Urothelium cell line (cell line): ENCODE measurements at regions not wholly inside any gene's neighbourhood (a gene's known extent, or its start where the extent isn't known, plus 50 kb on each side); places are given as distances from the start of the nearest gene placed in this dataset.
"Not testable (repeated sequence)": the region's sequence is repeated elsewhere in the genome, so short reads cannot be mapped to it uniquely, and the experiment has no call there.

Source experiments
- DNase-seq: peaks from one replicate; pipeline ENCODE4 v3.0.0; 2011; ENCODE audit warnings: low spot score, mixed read lengths
- FAIRE-seq: peaks from 2 replicates; lab custom pipeline; 2011; peaks lifted over from hg19 to GRCh38; lab: Jason Lieb, UNC

- FAIRE-seq, DNase-seq: not testable (repeated sequence)
Observed at GRCh38 chr4:19470001-19470400, 781.7 kb upstream of the SLIT2 start.

- DNase-seq (no peak), FAIRE-seq (no peak)
Observed at GRCh38 chr4:19462117-19462516, 789.6 kb upstream of the SLIT2 start.

GRCh38 chr4:19455850-19456602 is 795.7 kb upstream of the SLIT2 start:
- FAIRE-seq (no peak), DNase-seq (peak; percentile 18)

DNA sequence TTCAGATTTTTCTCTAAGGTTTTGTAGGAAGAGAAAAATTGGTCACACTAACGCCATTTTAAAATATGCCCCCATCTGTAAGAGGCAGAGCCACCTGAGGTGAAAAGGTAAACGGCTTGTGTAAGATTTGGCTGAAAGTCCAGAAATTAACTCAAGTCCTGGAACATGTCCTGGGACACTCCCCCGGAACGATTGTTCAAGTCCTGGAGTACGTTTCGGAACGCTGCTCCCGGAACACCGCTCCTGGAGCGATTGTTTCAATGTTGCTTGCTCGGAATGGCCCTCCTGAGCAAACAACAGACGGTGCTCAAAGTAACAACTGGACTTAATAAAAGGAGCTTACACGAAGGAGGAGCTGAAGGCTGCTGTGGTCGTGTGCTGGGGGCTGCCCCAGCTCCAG is 796.5 kb upstream of the SLIT2 start:
- FAIRE-seq (no peak), DNase-seq (peak; percentile 35)

DNA sequence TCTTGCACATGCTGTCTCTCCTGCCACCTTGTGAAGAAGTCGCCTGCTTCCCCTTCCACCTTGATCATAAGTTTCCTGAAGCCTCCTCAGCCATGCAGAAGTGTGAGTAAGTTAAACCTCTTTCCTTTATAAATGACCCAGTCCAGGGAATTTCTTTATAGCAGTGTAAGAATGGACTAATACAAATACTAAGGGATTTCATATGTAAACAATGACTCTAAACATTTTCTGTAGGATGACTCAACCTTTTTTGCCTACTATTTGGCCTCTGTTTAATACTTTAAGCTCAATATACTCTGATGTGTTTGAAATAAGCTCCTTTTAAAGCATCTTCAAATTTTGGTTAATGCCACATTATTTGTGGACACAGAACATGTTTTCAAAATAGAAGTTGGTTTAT is 813.5 kb upstream of the SLIT2 start:
- no peak for FAIRE-seq
- DNase-seq = no peak

DNA sequence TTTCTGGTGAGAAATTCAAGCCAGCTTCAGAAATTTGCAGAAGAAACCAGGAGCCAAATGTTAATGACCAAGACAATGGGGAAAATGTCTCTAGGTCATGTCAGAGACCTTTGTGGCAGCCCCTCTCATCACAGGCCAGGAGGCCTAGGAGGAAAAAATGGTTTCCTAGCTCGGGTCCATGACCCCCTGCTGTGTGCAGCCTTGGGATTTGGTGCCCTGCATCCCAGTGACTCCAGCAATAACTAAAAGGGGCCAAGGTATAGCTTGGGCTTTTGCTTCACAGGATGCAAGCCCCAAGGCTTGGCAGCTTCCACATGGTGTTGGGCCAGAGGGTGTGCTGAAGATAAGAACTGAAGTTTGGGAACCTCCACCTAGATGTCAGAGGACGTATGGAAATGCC is 814.7 kb upstream of the SLIT2 start:
- no peak for DNase-seq
- no peak for FAIRE-seq

- DNase-seq (no peak), FAIRE-seq (no peak)
Observed at GRCh38 chr4:19429684-19430083, 822.0 kb upstream of the SLIT2 start.

DNA sequence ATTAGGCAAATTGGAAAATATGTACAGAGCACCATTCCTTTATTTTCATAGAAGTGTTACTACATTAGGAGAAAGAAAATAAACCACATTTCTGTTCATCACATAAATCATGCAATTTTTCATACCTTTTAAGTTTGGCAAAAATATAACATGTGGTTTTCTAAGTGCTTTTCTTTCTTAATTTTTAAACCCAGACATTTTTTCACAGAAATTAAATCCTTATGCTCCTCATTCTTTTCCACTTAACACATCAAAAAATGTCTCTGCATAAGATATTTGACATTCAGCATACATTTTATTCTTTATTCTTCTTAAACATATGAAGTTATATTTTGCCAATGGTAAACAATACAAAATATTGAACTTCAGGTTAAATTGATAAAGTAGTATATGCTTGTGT is 826.6 kb upstream of the SLIT2 start:
- DNase-seq = no peak
- FAIRE-seq = no peak

DNA sequence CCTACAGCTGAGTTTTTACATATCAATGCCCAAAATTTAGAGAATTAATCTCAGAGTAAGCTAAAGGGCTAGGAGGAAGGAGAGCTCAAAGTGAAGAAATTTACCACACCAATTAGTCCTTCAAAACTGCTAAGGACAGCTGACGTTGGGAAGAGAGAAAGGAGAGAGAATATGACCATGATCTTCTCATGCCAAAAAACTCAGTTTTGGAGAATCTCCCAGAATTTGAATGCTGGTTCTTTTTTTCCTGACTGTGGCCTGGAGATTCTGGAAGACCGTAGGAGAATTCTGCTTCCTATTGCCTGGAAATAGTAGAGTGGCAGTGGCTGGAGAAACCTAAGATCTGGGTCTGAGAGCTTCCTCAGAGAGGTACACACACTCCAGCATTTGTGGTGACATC is 834.4 kb upstream of the SLIT2 start:
- no peak for DNase-seq
- FAIRE-seq = no peak

DNA sequence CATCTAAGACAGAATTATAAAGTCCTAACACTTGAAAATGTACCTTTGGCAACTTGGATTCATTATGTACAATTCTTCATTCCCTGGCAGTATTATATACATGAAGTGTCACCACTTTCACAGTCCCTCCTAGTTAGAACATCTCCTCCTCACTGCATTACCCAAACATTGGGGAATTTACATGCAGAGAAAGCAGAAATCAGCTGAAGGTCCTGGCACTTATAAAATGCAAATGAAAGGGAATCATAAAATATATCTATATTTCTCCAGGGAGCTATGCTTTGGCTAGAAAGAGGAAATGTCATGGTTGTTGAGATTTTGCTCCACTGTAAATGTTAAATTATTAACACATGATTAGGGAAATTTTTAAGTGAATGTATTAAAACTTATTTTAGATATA is 835.6 kb upstream of the SLIT2 start:
- FAIRE-seq = no peak
- no peak for DNase-seq

DNA sequence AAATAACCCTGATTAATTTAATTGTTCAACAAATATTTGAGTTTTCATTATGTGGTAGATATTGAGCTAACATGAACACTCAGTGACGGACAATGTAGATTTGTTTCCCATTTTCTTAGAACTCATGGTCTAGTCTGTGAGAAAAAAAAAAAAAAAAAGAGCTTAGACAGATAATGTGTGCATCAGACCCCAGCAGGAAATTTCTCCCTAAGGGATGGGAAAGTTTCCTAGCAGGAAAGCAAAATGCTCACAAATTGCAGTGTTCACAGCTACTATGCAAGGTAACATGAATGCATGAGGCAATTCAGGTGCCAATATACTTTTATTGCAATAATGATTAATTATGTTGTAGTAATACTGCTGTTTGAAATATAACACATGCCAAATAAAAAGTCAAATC is 843.2 kb upstream of the SLIT2 start:
- FAIRE-seq (no peak), DNase-seq (no peak)

DNA sequence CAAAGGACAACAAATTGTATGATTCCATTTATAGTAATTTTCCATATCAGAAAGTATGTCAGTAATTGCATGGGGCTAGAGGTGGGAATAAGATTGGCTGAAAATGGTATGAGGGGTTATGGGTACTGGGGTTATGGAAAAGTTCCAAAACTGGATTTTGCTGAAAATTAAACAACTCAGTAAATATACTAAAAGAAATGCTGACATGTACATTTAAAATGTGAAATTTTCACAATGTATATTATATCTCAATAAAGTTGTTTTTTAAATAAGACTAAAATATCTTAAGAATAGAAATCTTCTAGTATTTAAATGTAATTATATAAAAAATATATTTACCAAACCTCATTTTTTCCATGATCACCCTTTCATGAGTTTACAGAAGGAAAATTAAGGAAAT is 844.9 kb upstream of the SLIT2 start:
- DNase-seq (no peak), FAIRE-seq (no peak)

GRCh38 chr4:19403786-19404370 is 847.8 kb upstream of the SLIT2 start:
- no peak for DNase-seq
- FAIRE-seq = no peak

DNA sequence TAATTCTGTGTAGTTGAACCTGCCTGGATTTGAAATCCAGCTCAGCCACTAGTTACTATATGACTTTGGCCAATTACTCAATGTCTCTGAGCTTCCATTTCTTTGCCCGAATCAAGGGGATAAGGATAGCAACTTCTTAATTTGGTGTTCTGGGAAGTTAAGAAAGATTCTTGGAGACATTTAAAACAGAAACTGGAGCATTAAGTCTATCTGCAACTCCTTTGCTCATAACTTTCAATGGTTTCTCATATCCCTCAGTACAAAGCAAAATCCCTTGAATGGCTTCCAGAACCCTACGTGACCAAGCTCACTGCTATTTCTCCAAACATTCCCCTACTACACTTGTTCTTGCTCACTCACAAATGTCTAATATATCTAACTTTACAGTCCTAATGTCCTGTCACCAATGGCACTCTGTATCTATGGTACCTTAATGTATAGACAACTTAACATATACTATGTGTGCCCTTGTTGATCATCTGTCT is 849.1 kb upstream of the SLIT2 start:
- no peak for FAIRE-seq
- no peak for DNase-seq

DNA sequence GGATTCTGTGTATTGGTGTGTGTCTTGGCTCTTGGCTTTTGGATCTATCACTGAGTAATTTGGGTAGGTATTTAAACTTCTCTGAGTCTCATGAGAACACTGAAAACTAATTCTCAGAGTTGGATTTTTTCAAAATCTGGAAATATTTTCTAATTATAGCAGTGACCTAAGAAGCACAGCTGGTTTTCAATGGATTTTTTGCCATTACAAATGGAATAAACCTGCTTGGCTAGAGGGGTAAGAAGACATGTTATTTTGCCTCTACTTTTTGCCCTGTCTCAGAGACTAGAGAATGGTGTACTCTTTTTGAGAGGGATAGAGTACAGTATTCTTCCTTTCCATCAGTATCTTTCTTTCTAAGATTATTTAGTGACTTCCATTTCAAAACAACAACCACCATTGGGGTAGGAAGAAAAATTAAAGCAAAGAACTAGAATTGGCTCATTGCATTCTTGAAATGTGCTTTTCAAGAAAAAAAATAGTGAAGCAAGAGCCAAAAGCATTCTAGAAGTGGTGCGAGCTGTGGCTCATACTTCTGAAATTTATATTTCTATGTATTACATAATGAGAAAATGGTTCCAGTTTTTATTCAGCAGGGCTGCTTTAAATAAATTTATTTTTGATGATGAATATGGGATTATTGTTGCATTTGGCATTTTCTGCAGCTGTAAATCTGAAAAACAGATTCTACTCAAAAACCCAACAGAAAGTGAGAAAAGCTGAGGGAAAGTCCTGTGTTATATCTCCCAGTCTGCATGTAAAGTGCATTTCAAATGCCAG is 850.2 kb upstream of the SLIT2 start:
- DNase-seq (no peak), FAIRE-seq (no peak)

GRCh38 chr4:19400820-19401219 is 850.9 kb upstream of the SLIT2 start:
- FAIRE-seq = no peak
- DNase-seq = no peak

- FAIRE-seq (no peak), DNase-seq (no peak)
Observed at GRCh38 chr4:19399001-19399400, 852.7 kb upstream of the SLIT2 start.

GRCh38 chr4:19386786-19387185 is 864.9 kb upstream of the SLIT2 start:
- DNase-seq = peak; percentile 9
- FAIRE-seq = no peak

DNA sequence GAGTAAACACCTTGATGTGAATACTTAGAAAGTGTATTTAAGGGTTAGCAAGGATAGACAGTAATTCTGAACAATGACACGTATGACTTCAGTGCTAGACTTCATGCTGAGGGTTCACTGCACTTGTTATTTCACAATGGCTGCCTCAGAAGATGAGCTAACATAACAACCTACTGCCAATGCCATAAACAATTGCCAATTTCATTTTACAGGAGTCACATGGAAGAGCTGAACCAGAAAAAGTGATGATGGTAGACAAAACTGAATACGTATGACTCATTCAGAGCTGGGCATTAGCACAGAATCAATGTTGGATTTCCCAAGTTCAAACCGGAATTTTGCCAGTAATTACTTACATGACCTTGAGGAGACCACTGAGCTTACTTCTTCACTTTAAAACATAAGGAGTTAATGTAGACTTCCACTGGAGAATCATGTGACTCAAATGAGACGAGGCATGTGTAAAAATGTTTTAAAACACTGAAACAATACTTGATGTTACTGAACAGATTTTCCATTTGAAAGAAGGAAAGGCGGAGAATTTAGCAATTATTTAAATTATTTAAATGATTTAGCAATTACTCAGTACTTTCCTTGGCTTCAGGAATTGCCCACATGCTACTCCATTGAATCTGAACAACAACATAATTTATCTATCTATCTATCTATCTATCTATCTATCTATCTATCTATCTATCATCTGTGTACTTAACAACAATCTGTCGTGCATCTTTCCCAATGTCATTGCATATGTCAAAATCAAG is 868.5 kb upstream of the SLIT2 start:
- FAIRE-seq (no peak), DNase-seq (no peak)

- no peak for FAIRE-seq
Observed at GRCh38 chr4:19381068-19381467, 870.6 kb upstream of the SLIT2 start.

DNA sequence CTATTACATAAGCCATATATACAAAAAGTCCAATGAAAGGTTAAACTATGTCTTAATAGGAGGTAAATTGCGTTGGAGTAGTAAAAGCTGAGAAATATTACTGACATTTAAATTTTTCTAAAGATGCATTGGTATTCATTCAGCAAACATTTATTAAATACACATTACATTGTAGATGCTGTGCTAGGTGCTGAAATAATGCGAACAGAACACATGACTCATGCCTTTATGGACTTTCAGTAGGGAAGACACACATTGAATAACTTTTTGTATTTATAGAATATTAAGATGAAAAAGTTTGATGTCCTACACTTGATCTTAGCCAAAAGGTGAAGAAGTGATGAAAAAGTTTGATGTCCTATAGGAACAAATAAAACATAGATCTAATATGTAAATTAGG is 871.1 kb upstream of the SLIT2 start:
- FAIRE-seq = no peak
- no peak for DNase-seq

More at GRCh38 chr4:19381068-19381467, 870.6 kb upstream of the SLIT2 start:
- DNase-seq = no peak
